ENCODE measurements at regions not wholly inside any gene's neighbourhood (a gene's known extent, or its start where the extent isn't known, plus 50 kb on each side); places are given as distances from the start of the nearest gene placed in this dataset.

GRCh38 chr10:91061187-91061586, 140.3 kb upstream of the ANKRD1 start:
- H3K4me1 ChIP-seq (ENCODE audit: control insufficient read depth in 1 of 2, extremely low read depth in 1 of 2, insufficient read depth in 2 of 2, low read length in 2 of 2), result no peaks in the 10 kb centered on the region
- ChIA-PET POLR2A (no interaction called here), CTCF (no interaction called here)
- ATAC-seq (replicated peaks in 1 of 4) (no peak), DNase-seq (no peak)
- H3K9me3 ChIP-seq, result no peaks in the 10 kb centered on the region
- peaks cover 0 to 3% of the 10 kb centered on the region in 2 donors for H3K27me3 Mint-ChIP-seq
- H3K27me3 ChIP-seq (replicated peaks in 1 of 2; ENCODE audit: control insufficient read depth in 2 of 2, extremely low read depth in 1 of 2, insufficient read depth in 2 of 2, low read length in 1 of 2), result no peaks in the 10 kb centered on the region
- no peaks in the 10 kb centered on the region for H3K9me3 Mint-ChIP-seq
- H3K4me3 ChIP-seq (ENCODE audit: control insufficient read depth in 1 of 2, extremely low read depth in 1 of 2, low read length in 1 of 2), result no peak overlapping the region
- H3K36me3 ChIP-seq (ENCODE audit: control insufficient read depth in 2 of 2, extremely low read depth in 1 of 2, insufficient read depth in 1 of 2, low read length in 1 of 2), result no peaks in the 10 kb centered on the region
- H3K36me3 Mint-ChIP-seq, result no peaks in the 10 kb centered on the region
- no peak overlapping the region for H3K4me3 Mint-ChIP-seq
- H3K27ac ChIP-seq (ENCODE audit: low read length), result no peak overlapping the region
- H3K4me1 Mint-ChIP-seq, result peaks cover 0 to 4% (median 2%) of the 10 kb centered on the region in 3 donors
- no peak overlapping the region for H3K27ac Mint-ChIP-seq

GRCh38 chr10:91061608-91062007, 140.7 kb upstream of the ANKRD1 start:
- CTCF ChIA-PET, result no interaction called here
- 79% methylated on average over 2 of the region's 2 CpGs for WGBS (ENCODE audit: insufficient coverage)
- ATAC-seq (replicated peaks in 1 of 4), result no peak
- H3K27me3 Mint-ChIP-seq, result peaks cover 0 to 3% of the 10 kb centered on the region in 2 donors
- H3K9me3 ChIP-seq, result no peaks in the 10 kb centered on the region
- POLR2A ChIA-PET, result no interaction called here
- H3K27ac ChIP-seq (ENCODE audit: low read length), result no peak overlapping the region
- H3K4me3 ChIP-seq (ENCODE audit: control insufficient read depth in 1 of 2, extremely low read depth in 1 of 2, low read length in 1 of 2), result no peak overlapping the region
- no peaks in the 10 kb centered on the region for H3K9me3 Mint-ChIP-seq
- no peaks in the 10 kb centered on the region for H3K27me3 ChIP-seq (replicated peaks in 1 of 2; ENCODE audit: control insufficient read depth in 2 of 2, extremely low read depth in 1 of 2, insufficient read depth in 2 of 2, low read length in 1 of 2)
- no peak for DNase-seq
- no peak overlapping the region for H3K27ac Mint-ChIP-seq
- peaks cover 0 to 4% (median 2%) of the 10 kb centered on the region in 3 donors for H3K4me1 Mint-ChIP-seq
- H3K36me3 ChIP-seq (ENCODE audit: control insufficient read depth in 2 of 2, extremely low read depth in 1 of 2, insufficient read depth in 1 of 2, low read length in 1 of 2), result no peaks in the 10 kb centered on the region
- H3K36me3 Mint-ChIP-seq, result no peaks in the 10 kb centered on the region
- H3K4me3 Mint-ChIP-seq, result no peak overlapping the region
- no peaks in the 10 kb centered on the region for H3K4me1 ChIP-seq (ENCODE audit: control insufficient read depth in 1 of 2, extremely low read depth in 1 of 2, insufficient read depth in 2 of 2, low read length in 2 of 2)

- no CpG with 5 or more reads among the region's 3 CpGs for whole genome bisulfite sequencing (ENCODE audit: insufficient coverage)
- Histone ChIP-seq H3K36me3 (ENCODE audit: control insufficient read depth in 2 of 2, extremely low read depth in 1 of 2, insufficient read depth in 1 of 2, low read length in 1 of 2) (no peaks in the 10 kb centered on the region), H3K4me3 (ENCODE audit: control insufficient read depth in 1 of 2, extremely low read depth in 1 of 2, low read length in 1 of 2) (no peak overlapping the region), H3K27ac (ENCODE audit: low read length) (no peak overlapping the region), H3K9me3 (no peaks in the 10 kb centered on the region), H3K27me3 (replicated peaks in 1 of 2; ENCODE audit: control insufficient read depth in 2 of 2, extremely low read depth in 1 of 2, insufficient read depth in 2 of 2, low read length in 1 of 2) (no peaks in the 10 kb centered on the region), H3K4me1 (ENCODE audit: control insufficient read depth in 1 of 2, extremely low read depth in 1 of 2, insufficient read depth in 2 of 2, low read length in 2 of 2) (no peaks in the 10 kb centered on the region)
- CTCF ChIA-PET, result interaction anchor here in 1 of 2 donors (0.6 kb wide), 1 partner anchor 9 kb away, joined by 3 read pairs; no protein-coding TSS in a partner anchor
- no peak for ATAC-seq (replicated peaks in 1 of 4)
- no peaks in the 10 kb centered on the region for H3K36me3 Mint-ChIP-seq
- POLR2A ChIA-PET, result interaction anchor here in 1 of 2 donors (0.6 kb wide), 1 partner anchor 27 kb away, joined by 6 read pairs; no protein-coding TSS in a partner anchor
- no peak overlapping the region for H3K27ac Mint-ChIP-seq
- no peak overlapping the region for H3K4me3 Mint-ChIP-seq
- H3K9me3 Mint-ChIP-seq, result no peaks in the 10 kb centered on the region
- H3K4me1 Mint-ChIP-seq, result peaks cover 0 to 4% (median 2%) of the 10 kb centered on the region in 3 donors
- H3K27me3 Mint-ChIP-seq, result peaks cover under 1 to 3% of the 10 kb centered on the region in 2 donors
- no peak for DNase-seq
Measured at GRCh38 chr10:91062091-91062490, 141.2 kb upstream of the ANKRD1 start.

GRCh38 chr10:91071786-91072185, 148.7 kb upstream of the PCGF5 start:
- DNase-seq, result no peak
- Histone ChIP-seq H3K4me3 (ENCODE audit: control insufficient read depth in 1 of 2, extremely low read depth in 1 of 2, low read length in 1 of 2) (no peak overlapping the region), H3K27me3 (replicated peaks in 1 of 2; ENCODE audit: control insufficient read depth in 2 of 2, extremely low read depth in 1 of 2, insufficient read depth in 2 of 2, low read length in 1 of 2) (no peaks in the 10 kb centered on the region), H3K36me3 (ENCODE audit: control insufficient read depth in 2 of 2, extremely low read depth in 1 of 2, insufficient read depth in 1 of 2, low read length in 1 of 2) (no peaks in the 10 kb centered on the region), H3K9me3 (no peaks in the 10 kb centered on the region), H3K4me1 (ENCODE audit: control insufficient read depth in 1 of 2, extremely low read depth in 1 of 2, insufficient read depth in 2 of 2, low read length in 2 of 2) (no peaks in the 10 kb centered on the region), H3K27ac (ENCODE audit: low read length) (no peak overlapping the region)
- Mint-ChIP-seq H3K4me3 (no peak overlapping the region), H3K27ac (no peak overlapping the region), H3K9me3 (no peaks in the 10 kb centered on the region), H3K27me3 (peaks cover 7 to 8% of the 10 kb centered on the region in 2 donors), H3K4me1 (no peaks in the 10 kb centered on the region), H3K36me3 (no peaks in the 10 kb centered on the region)
- CTCF ChIA-PET, result no interaction called here
- ATAC-seq (replicated peaks in 1 of 4), result no peak
- POLR2A ChIA-PET, result no interaction called here
- WGBS (ENCODE audit: insufficient coverage), result 92% methylated on average over 1 of the region's 1 CpG

- no peaks in the 10 kb centered on the region for H3K9me3 Mint-ChIP-seq
- ATAC-seq (replicated peaks in 1 of 4) (no peak), DNase-seq (no peak)
- CTCF ChIA-PET, result interaction anchor here in 1 of 2 donors (0.6 kb wide), 1 partner anchor 162 kb away, joined by 4 read pairs; no protein-coding TSS in a partner anchor
- H3K4me1 Mint-ChIP-seq, result no peaks in the 10 kb centered on the region
- H3K9me3 ChIP-seq, result no peaks in the 10 kb centered on the region
- no peaks in the 10 kb centered on the region for H3K36me3 Mint-ChIP-seq
- no peak overlapping the region for H3K27ac Mint-ChIP-seq
- WGBS (ENCODE audit: insufficient coverage), result 66% methylated on average over 2 of the region's 4 CpGs
- H3K4me3 ChIP-seq (ENCODE audit: control insufficient read depth in 1 of 2, extremely low read depth in 1 of 2, low read length in 1 of 2), result no peak overlapping the region
- POLR2A ChIA-PET, result no interaction called here
- H3K4me1 ChIP-seq (ENCODE audit: control insufficient read depth in 1 of 2, extremely low read depth in 1 of 2, insufficient read depth in 2 of 2, low read length in 2 of 2), result no peaks in the 10 kb centered on the region
- no peak overlapping the region for H3K27ac ChIP-seq (ENCODE audit: low read length)
- H3K36me3 ChIP-seq (ENCODE audit: control insufficient read depth in 2 of 2, extremely low read depth in 1 of 2, insufficient read depth in 1 of 2, low read length in 1 of 2), result no peaks in the 10 kb centered on the region
- peaks cover 9 to 14% of the 10 kb centered on the region in 2 donors for H3K27me3 Mint-ChIP-seq
- H3K27me3 ChIP-seq (replicated peaks in 1 of 2; ENCODE audit: control insufficient read depth in 2 of 2, extremely low read depth in 1 of 2, insufficient read depth in 2 of 2, low read length in 1 of 2), result peaks cover 0 to 3% of the 10 kb centered on the region in 2 experiments
- no peak overlapping the region for H3K4me3 Mint-ChIP-seq
Measured at GRCh38 chr10:91073286-91073979, 147.0 kb upstream of the PCGF5 start.

- ATAC-seq (replicated peaks in 1 of 4), result no peak
- H3K27ac Mint-ChIP-seq, result no peak overlapping the region
- H3K27me3 Mint-ChIP-seq, result peaks cover 10 to 19% of the 10 kb centered on the region in 2 donors
- H3K9me3 Mint-ChIP-seq, result no peaks in the 10 kb centered on the region
- peaks cover 0 to 3% of the 10 kb centered on the region in 2 experiments for H3K27me3 ChIP-seq (replicated peaks in 1 of 2; ENCODE audit: control insufficient read depth in 2 of 2, extremely low read depth in 1 of 2, insufficient read depth in 2 of 2, low read length in 1 of 2)
- no peaks in the 10 kb centered on the region for H3K4me1 Mint-ChIP-seq
- ChIA-PET CTCF (no interaction called here), POLR2A (no interaction called here)
- DNase-seq, result no peak
- H3K4me3 ChIP-seq (ENCODE audit: control insufficient read depth in 1 of 2, extremely low read depth in 1 of 2, low read length in 1 of 2), result no peak overlapping the region
- no peaks in the 10 kb centered on the region for H3K36me3 ChIP-seq (ENCODE audit: control insufficient read depth in 2 of 2, extremely low read depth in 1 of 2, insufficient read depth in 1 of 2, low read length in 1 of 2)
- H3K9me3 ChIP-seq, result no peaks in the 10 kb centered on the region
- no peaks in the 10 kb centered on the region for H3K4me1 ChIP-seq (ENCODE audit: control insufficient read depth in 1 of 2, extremely low read depth in 1 of 2, insufficient read depth in 2 of 2, low read length in 2 of 2)
- no peak overlapping the region for H3K4me3 Mint-ChIP-seq
- no peaks in the 10 kb centered on the region for H3K36me3 Mint-ChIP-seq
- H3K27ac ChIP-seq (ENCODE audit: low read length), result no peak overlapping the region
- WGBS (ENCODE audit: insufficient coverage), result 71% methylated on average over 6 of the region's 7 CpGs
Measured at GRCh38 chr10:91076991-91077548, 143.4 kb upstream of the PCGF5 start.
